DMS53 treated with DMSO at 0.1 percent for 48 hours (cell line): ENCODE measurements at regions not wholly inside any gene's neighbourhood (a gene's known extent, or its start where the extent isn't known, plus 50 kb on each side); places are given as distances from the start of the nearest gene placed in this dataset.
A peak's percentile ranks its signal among the peaks of the same experiment; 100 is the strongest.

Experiments used
- DNase-seq: peaks from one replicate; lab custom pipeline; 2025; ENCODE audit not compliant: unreplicated experiment; lab: John Stamatoyannopoulos, UW

DNA sequence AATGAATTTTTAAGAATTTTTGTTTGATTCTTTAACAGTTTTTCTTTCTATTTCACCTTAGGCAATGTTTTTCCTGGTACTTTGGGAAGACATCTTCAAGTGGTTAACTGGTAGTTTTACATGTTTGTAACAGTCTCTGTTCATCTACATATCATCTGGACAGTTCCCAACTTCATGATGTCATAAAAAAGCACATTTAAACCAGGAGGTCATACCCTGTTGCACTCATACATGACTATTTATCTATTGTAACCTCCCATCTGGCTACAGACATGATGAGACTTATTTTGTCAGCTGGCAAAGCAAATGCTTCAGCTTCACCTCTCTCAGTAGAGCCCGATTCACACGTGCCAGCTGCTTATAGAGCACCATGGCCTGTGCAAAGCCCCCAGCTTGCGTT lies 99.8 kb upstream of the YPEL5 start:
- DNase-seq, result no peak

DNA sequence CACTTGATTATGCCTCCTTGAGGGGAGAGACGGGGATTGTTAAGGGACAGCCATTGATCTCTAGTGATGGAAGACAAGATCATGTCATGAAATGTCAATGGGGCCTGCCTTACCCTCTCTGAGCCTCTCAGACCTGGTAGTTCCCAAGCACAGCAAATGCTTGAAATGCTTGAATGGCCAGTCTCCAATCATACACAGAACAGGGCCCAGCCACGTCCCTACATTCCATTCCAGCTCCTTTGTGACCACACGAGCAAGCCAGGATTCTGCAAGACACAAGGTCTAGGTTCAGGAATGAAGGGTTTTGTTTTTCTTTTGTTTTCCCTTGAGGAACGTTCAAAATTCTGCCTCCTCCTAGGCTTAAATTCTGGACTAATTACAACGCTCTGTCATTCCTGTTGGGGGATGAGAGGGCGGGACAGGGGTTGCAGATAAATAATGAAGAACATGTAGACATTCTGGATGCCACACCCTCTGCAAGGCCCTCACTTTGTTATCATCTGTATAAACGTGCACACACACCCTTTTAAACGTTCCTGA lies 98.1 kb upstream of the YPEL5 start:
- DNase-seq, result no peak

DNA sequence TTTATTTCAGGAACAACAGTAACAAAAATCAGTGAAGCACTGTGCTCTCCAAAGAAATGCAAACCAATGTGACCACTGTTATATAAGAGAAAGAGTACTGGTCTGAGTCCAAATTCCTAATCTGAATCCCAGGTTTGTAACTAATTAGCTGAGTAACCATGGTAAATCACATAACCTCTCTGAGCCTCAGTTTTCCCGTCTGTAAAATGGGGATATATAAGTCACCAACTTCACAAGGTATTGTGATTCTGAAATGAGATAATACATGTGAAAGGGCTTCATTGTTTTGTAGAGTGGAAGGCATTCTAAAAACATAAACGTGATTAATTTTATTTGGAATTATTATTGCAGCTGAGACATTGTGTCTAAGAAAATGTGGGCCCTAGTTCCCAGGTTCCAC lies 91.3 kb upstream of the YPEL5 start:
- DNase-seq, result no peak

DNA sequence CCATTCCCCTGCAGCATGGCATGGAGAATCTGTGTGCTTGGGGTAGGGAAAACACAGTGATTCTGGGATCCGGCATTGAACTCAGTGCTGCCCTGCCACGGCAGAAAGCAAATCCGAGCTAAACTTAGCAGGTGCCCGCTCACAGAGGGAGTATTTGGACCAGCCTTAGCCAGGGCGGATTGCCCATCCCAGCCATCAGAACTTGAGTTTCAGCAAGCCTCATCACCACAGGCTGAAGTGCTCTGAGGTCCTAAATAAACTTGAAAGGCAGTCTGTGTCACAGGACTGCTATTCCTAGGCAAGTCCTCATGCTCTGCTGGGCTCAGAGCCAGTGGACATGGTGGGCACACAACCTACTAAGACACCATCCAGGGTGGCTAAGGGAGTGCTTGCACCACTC lies 86.2 kb upstream of the YPEL5 start:
- no peak for DNase-seq

DNA sequence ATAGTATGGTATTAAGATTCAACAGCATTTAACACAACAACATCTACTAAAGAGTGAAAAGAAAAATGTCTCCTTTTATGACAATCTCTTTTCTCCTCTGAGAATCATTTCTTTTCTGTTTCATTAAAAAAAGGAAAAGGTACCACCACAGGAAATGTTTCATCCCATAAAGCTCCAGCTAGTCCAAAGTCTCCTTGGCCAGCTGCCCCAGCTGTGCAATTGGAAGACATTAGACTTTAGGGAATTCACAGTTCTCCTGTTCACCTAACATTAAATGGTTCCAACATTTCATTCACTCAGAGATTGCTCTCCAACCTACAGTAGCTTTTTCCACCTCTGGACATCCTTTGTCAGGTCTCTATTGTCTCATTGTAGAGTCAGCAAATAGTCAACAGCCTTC lies 78.7 kb upstream of the YPEL5 start:
- no peak for DNase-seq

DNA sequence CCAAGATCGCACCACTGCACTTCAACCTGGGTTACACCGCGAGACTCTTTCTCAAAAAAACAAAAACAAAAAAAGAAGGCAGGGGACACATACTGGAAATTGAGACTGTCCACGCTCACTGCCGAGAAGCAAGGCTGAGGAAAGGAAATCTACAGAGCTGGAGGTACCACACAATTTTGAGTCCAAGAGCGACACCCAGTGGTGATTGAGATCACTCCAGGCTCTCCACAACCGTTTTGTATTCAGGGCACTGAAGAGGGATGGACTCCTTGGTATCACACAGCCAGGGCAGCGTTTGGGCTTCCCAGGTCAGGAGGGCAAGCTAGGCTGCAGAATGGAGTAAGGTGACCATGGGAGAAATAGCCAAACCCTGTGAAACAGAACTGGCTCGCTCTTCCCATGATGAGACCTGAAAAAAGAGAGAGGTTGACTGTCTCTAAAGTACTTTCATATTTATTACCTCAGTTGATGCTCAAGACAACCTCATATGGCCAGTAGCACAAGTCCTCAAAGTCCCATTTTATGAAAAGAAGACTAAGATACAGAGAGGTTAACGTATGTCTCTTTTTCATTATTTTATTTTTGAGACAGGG lies 74.5 kb upstream of the YPEL5 start:
- DNase-seq, result peak; percentile 56

DNA sequence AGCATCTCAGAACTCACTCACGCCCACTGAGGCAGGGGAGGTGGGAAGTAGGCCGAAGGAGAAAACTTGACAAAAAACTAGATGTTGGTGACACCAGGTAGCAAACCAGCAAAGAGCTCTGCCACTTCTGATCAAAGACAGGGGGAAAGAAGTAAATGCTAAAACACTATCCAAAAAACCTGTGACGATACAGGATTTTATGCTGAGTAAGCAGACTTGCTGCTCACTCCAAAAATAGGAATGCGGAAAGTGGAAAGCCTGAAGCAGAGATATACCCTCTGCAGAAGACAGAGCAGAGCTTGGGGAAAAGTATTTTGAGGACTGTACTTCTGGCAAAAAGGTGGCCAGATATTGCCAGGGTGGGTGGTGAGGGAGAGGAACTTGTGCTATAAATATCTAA lies 73.3 kb upstream of the YPEL5 start:
- no peak for DNase-seq

DNA sequence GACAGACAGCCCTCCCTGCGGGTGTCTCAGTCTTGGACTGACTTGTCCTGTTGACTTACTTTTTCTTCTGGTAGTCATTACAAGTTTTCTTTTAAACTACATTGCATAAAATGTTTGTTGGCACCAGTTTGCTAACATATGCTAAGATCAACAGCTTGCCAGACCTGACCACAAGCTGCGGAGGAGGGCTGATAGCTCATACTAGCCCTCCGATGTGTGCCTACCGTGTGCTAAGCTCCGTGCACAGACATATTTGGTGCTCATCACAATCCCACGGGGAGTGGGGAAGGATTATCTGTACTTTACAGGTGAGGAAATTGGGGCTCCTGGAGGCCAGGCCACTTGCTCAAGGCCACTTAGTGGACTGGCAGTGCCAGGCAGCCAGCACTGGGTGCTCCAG lies 72.8 kb upstream of the YPEL5 start:
- DNase-seq, result no peak

DNA sequence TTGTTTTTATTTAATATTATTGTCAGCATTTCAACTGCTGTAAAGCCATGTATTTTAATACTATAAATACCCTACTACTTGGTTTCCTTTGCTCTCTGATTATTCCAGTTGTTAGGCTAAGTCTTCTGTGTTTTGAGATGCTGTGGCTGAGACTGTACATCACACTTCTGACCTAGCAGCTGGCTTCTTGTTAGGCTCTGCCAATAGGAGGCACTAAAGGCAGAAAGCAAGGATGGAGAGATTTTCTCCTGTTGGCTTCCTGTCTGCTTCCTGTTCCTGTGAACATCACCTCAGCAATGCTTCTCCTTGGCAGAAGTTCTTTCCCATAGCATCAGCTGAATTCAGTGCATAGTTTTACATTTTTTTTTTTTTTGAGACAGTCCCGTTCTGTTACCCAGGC lies 68.3 kb upstream of the YPEL5 start:
- DNase-seq, result no peak

DNA sequence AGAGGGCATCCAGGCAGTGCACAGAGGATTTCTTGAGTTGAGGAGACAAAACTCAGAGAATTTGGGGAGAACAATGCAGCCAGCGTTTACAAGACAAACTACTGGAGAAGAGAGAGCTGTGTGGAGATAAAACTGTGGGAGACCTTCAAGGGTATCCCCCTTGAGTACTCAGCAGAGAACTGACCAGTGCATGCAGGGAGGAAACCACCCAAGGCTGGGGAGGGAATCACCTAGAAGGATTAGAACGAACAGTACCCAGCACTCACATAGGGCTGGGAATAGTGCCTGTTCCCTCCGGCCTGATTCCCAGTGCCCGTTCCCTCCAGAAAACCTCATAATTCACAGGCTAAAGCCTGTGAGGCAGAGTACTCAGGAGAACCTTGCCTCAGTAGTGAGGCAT lies 61.9 kb upstream of the YPEL5 start:
- no peak for DNase-seq

DNA sequence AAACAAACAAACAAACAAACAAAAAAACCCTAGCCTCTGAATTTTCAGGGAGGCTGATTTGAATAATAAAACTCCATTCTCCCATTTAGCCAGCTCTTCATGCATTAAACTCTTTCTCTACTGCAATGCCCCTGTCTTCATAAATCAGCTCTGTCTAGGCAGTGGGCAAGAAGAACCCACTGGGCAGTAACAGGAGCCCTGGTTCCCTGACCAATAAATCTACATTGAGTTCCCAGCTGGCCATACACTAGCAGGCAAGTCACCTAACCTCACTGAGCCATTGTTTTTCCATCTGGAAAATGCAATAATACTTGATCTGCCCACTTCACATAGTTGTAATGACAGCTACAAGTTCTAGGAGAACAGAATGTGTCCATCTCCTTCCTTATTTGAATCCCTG lies 57.6 kb upstream of the YPEL5 start:
- DNase-seq, result no peak

DNA sequence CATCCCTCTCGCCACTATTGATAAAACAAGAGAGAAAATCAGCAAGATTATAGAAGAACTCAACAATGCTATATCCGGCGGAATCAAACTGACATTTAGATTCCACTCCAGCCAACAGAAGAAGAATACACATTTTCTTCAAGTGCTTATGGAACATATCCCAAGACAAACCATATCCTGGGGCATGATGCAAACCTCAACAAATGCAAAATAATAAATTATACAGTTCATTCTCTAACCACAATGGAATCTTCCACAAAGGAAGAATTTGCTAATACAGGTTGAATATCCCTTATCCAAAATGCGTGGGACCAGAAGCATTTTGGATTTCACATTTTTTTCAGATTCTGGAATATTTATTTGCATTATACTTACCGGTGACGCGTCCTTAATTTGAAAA lies 51.4 kb upstream of the YPEL5 start:
- DNase-seq, result no peak

DNA sequence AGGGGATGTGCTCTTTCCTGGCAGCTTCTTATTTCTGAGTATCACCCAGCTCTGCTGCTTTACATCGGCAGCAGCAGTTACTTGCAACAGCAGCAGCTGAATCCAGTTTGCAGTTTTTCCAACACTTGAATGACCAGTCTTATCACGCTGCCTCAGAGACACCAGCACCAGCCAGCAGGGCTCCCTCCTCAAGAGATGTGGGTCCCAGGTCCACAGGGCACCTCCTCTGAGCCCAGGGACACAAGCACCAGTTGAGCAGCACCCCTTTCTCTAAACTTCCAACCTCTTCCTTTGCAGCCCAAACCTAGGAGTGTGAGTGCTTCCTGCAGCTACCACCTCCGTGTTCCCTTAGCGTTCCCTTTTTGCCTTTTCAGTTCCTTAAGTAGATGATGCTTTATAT lies 50.4 kb upstream of the YPEL5 start:
- DNase-seq, result no peak
